Left lobe of liver (tissue), 2 donors: ENCODE measurements at regions not wholly inside any gene's neighbourhood (a gene's known extent, or its start where the extent isn't known, plus 50 kb on each side); places are given as distances from the start of the nearest gene placed in this dataset.

Experiments used
- ATAC-seq: fragments of 200-7000 bp; cut with Tn5 transposase; one replicate; pipeline ENCODE4 v1.9.1; 2020; ENCODE audit warnings: mild to moderate bottlenecking, moderate library complexity
- DNase-seq: peaks from one replicate; pipeline ENCODE4 v3.0.0-alpha.2; 2020; ENCODE audit warnings: low spot score
- donor health status: DM: no; HTN: no; CAD: no; lungs with moderate emphysema.
- donor health status: DM: no; HTN: yes; CAD: no.

GRCh38 chr10:94043431-94043990 lies 49.8 kb downstream of the PLCE1 start:
- ATAC-seq, result no peak
- DNase-seq, result no peak

- no peak for ATAC-seq
- DNase-seq, result no peak
These were observed 52.4 kb downstream of the PLCE1 start for GRCh38 chr10:94046098-94046497.

- DNase-seq (no peak), ATAC-seq (no peak)
These were observed 53.6 kb downstream of the PLCE1 start for GRCh38 chr10:94047293-94047692.

GRCh38 chr10:94049911-94050310 lies 56.2 kb downstream of the PLCE1 start:
- DNase-seq, result no peak
- no peak for ATAC-seq

GRCh38 chr10:94052281-94052680 lies 58.5 kb downstream of the PLCE1 start:
- DNase-seq (no peak), ATAC-seq (no peak)

- no peak for DNase-seq
- no peak for ATAC-seq
These were observed 59.4 kb downstream of the PLCE1 start for GRCh38 chr10:94052866-94053791.

GRCh38 chr10:94059178-94059883 lies 65.6 kb downstream of the PLCE1 start:
- DNase-seq (no peak), ATAC-seq (no peak)

- ATAC-seq (no peak), DNase-seq (no peak)
These were observed 67.3 kb downstream of the PLCE1 start for GRCh38 chr10:94061026-94061425.

- DNase-seq (no peak), ATAC-seq (no peak)
These were observed 68.9 kb downstream of the PLCE1 start for GRCh38 chr10:94062611-94063010.

GRCh38 chr10:94065362-94065761 lies 71.6 kb downstream of the PLCE1 start:
- DNase-seq (no peak), ATAC-seq (peak; percentile 72)

GRCh38 chr10:94065787-94066186 lies 72.1 kb downstream of the PLCE1 start:
- DNase-seq (no peak), ATAC-seq (peak; percentile 62)

- ATAC-seq (peak; percentile 78), DNase-seq (no peak)
These were observed 72.7 kb downstream of the PLCE1 start for GRCh38 chr10:94066411-94066810.

GRCh38 chr10:94069884-94070283 lies 76.2 kb downstream of the PLCE1 start:
- DNase-seq, result no peak
- no peak for ATAC-seq

- ATAC-seq, result no peak
- DNase-seq, result no peak
These were observed 80.7 kb downstream of the PLCE1 start for GRCh38 chr10:94074462-94074861.

- DNase-seq (no peak), ATAC-seq (no peak)
These were observed 81.8 kb downstream of the PLCE1 start for GRCh38 chr10:94075506-94075905.

- peak; percentile 99 for ATAC-seq
- DNase-seq, result peak; percentile 57
These were observed 82.7 kb downstream of the PLCE1 start for GRCh38 chr10:94076325-94076841.

- ATAC-seq, result no peak
- no peak for DNase-seq
These were observed 83.3 kb downstream of the PLCE1 start for GRCh38 chr10:94077042-94077441.

- ATAC-seq (no peak), DNase-seq (no peak)
These were observed 86.4 kb downstream of the PLCE1 start for GRCh38 chr10:94080108-94080507.

- ATAC-seq (peak; percentile 80), DNase-seq (no peak)
These were observed 90.0 kb downstream of the PLCE1 start for GRCh38 chr10:94083662-94084265.

- no peak for ATAC-seq
- no peak for DNase-seq
These were observed 90.6 kb downstream of the PLCE1 start for GRCh38 chr10:94084344-94084743.

GRCh38 chr10:94085288-94085687 lies 91.6 kb downstream of the PLCE1 start:
- ATAC-seq, result no peak
- DNase-seq, result no peak
